ENCODE measurements at regions not wholly inside any gene's neighbourhood (a gene's known extent, or its start where the extent isn't known, plus 50 kb on each side); places are given as distances from the start of the nearest gene placed in this dataset.
"Not testable (repeated sequence)": the region's sequence is repeated elsewhere in the genome, so short reads cannot be mapped to it uniquely, and the experiment has no call there.

DNA sequence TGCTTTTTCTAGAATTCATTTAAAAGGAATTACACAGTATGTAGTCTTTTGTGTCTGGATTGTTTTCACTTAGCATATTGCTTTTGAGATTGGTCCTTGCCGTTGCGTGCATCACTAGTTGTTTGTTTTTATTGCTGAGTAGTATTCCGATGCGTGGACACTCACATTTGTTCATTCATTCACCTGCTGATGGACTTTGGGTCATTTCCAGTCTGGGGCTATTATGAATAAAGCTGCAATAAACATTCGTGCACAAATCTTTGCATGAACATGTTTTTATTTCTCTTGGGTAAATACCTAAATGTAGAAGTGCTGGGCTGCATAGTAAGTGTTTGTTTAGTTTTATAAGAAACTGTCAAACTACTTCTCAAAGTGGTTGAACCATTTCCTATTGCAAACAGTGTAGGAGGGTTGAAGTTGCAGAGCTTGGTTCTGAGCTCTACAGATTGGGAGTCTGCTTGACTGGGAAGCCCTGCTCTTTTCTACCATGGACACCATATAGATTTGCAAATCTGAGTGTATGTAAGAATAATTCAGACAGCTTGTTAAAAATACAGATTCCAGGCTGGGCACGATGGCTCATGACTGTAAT lies 404.7 kb upstream of the PROX1 start:
- intact Hi-C loops (cut with micrococcal nuclease): no loop called here

DNA sequence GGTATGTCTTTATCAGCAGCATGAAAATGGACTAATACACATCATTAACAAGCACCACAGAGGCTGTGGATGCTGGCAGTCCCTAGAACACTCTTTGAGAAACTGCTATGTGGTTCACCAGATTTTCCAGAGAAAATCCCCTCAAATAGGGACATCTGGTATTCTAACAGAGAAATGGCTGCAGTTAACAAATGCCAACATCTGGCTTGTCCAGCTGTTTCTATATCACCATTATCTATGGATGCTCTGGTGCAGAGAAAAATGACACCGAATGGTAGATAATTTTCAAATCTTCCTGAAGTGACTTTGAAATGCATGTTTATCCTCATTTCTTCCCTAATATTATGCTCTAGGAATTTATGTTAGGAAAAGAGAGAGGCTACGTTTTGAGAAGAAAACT lies 403.5 kb upstream of the PROX1 start:
- intact Hi-C loops (cut with micrococcal nuclease): no loop called here

DNA sequence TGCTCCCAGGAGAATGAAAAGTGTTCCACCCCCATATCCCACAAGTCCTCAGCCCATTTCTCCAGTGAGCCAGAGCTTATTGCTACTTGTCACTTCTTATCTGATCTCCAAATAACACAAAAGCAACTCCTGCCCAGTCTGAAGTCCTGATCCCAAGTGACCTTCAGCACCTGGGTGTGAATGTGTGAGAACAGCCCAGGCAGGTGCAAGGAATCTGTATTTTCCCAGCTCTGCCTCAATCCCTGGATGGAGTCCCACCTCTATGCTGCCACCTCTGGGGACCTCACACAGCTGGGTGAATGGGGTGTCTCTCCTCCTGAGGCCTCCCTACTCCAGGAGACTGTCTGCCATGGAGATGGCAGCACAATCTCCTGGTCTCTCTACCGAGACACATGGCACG lies 402.4 kb upstream of the PROX1 start:
- intact Hi-C loops (cut with micrococcal nuclease): no loop called here

DNA sequence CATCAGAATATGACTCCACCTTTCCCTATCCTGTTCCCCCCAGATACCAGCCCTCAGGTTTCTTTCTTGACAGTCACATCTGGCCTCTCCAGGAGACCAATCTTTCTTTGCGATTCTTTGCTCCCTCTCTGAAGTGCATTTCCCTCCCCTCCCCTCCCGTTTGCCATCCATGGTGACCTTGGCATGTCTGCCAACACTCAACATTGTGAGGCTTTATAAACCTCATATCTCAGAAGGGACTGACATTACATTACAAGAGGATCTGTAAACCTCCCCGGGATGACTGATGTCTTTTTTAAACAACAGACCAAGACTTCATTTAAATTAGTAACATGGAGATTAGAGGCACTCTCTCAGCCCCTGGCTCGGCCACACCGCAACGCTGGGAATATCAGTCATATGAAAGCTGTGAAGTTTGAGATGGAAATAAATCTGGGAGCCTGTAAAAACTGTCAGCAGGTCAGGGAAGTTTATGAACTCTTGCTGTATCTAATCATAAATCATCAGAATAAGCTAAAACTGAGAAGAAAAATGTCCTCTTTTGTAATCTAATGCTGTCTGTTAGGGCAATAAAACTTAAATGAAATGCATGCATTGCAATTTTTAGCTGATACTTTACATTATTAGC lies 401.7 kb upstream of the PROX1 start:
- intact Hi-C loops (cut with micrococcal nuclease): no loop called here

DNA sequence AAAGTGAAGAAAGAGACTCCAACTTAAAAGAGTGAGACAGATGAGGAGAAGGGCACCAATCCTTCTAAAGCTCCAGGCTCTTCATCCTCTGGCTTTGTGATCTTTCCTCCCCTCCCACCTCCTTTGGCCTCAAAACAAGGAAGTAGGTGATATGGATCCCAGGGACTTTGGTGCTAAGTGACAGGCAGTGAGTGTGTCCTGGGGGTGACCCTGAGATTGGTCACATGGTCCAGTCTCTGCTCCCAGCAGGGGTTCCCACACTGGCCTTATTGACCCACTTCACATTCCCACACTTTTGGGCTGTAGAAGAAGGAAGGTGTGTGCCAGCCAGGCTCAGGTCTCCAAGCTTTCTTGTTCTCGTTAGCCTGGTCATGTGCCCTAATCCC lies 401.2 kb upstream of the PROX1 start:
- intact Hi-C loops (cut with micrococcal nuclease): no loop called here

DNA sequence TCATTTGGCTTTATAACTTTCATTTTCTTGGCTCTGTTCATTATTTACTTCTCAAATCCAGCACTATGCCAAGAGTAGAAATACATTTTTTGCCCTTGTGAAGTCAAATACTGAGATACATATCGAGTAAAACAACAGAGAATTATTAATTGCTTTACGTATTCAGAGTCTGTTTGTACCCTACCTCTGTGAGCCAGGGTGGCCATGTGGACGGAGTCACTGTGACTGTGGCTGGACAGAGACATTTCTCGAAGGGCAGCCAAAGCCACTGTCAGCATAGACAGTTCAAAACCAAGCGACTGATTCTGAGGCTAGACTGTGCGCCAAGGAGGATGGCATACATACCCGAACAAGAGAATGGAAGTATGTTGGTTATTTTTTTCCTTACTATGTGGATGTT lies 391.0 kb upstream of the PROX1 start:
- intact Hi-C loops (cut with micrococcal nuclease): no loop called here

DNA sequence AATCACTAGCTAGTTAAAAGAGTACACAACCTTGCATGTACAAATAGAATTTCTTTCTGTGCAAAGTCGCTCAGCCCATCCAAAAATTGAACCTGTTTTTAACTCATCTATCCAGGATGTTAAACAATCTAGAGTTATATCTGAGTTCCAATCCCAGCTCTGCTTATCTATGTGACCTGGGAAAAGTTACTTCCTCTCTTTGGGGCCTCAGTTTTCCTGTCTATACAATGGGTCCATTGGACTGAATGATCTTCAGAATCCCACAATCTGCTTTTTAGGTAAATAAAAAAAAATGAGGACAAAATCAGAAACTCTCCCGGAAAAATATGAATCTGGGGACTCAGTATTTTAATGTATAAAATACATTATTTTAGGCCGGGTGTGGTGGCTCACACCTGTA lies 389.5 kb upstream of the PROX1 start:
- intact Hi-C loops (cut with micrococcal nuclease): no loop called here

DNA sequence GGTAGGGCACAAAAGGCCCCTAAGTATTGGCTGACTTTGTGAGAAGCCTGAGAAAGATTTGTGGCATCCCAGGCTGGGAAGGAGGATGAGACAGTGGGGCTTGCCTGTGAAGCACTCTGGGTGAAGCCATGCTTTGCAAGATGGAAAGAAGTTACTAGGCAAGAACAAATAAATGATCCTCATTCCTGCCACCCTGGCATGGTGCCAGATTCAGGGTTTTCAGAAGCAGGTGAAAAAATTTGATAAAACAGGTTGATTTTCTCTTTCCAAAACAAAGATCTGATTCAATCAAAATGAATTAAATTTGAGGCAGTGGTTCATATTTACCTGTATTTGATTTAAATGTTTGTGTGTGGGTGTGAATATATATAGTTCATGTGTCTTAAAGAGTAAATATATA lies 386.9 kb upstream of the PROX1 start:
- intact Hi-C loops (cut with micrococcal nuclease): no loop called here

DNA sequence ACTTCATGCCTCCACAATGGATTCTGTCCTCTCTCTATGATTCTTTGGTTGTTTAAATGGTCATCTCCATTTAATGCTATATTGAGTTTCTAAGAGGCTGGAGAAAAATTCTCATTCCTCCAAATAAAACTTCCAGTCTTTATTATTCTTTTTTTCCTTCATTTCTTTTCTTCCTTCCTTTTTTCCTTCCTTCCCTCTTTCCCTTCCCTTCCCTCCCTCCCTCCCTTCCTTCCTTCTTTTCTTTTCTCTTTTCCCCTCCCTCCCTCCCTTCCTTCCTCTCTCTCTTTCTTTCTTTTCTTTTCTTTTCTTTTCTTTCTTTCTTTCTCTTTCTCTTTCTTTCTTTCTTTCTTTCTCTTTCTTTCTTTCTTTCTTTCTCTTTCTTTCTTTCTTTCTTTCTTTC lies 386.1 kb upstream of the PROX1 start:
- intact Hi-C loops (cut with micrococcal nuclease): not testable (repeated sequence)

DNA sequence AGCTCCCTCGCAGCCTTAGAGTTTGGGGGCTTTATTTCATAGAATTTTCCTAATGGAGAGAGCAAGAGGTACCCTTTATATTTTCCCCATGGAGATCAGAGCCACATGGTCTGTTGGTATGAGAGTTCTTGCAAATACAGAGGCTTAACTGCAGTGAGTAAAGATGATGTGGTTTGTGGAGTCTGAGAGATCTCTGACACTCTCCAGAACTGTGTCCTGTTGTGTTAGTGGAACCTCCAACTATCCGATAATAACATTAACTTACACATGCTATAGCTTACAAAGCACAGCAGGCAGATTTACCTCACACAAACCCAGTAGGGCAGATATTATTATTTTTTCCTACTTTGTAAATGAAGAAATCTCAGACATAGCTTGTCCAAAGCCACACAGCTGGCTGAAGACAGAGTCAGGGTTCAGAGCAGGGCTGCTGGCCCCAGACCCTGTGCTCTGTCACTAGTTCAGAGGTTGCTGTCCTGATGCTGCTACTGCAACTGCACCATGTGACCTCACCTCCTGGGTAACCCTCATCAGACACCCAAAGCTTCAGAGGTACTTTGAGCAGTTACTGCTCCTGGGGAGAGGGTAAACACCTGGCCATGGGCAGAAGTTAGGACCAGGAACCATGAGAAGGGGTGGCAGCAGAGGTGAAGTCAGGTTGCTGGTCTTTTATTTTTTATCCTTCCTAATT lies 384.8 kb upstream of the PROX1 start:
- intact Hi-C loops (cut with micrococcal nuclease): no loop called here

DNA sequence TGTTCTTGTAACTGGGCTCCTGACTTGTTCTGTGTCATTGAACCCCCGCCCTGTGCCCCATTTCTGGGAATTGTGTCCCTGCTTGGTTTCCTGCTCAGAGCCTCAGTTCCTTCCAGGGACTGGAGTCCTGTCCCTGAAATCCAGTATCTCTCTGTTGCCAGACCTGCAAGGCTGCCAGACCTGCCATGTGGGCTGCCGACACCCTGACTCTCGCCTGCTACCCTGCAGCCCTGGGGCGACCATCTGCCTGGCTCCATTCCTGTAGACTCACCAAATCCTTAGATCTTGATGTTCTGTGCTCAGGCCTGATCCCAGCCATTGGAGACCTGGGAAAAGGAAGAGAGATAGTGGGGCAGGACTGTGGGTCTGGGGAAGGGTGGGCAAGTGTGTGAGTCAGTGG lies 383.3 kb upstream of the PROX1 start:
- intact Hi-C loops (cut with micrococcal nuclease): no loop called here

DNA sequence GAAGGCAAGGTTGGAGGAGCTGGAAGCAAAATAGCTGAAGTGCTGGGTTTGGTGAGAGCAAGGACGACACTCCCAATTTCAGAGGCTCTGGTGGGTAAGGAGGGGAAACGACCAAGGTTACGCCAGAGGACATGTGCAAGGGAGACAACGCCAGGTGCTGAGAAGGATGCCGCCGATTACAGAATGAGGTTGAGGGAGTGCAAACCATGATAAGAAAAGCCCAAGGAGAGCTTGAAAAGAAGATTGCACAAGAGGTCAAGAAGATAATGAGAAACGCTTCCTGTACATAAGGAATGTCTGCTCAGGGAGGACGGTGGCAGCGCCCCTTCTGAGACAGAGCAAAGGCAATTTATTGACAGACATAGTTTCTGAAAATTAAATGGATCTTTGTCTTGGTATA lies 382.0 kb upstream of the PROX1 start:
- intact Hi-C loops (cut with micrococcal nuclease): no loop called here

DNA sequence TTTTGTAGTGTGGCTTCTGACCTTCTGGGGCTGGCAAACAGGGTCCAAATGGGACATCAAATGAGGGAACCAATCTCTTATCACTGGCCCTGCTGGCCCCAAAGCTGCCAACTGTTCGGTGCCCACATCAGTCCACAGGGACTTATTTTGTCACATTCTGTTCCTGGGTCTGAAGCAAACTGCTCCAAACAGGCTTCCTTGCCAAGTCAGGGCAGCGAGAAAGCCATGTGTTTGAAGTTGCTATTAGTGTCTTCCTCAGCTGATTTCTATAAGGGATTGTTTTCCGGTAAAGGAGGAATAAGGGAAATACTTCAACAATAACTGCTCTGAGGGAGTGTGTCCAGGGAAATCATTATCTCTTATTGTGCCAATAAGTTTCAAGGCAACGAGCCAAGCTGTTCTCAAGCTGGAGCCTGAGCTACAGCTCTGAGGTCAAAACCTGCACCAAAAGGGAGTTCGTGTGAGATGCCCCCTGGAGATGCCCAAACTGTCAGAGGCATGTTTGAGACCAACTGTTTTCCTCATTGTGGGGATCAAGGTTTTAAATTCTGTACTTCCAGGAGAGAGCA lies 381.4 kb upstream of the PROX1 start:
- intact Hi-C loops (cut with micrococcal nuclease): no loop called here

DNA sequence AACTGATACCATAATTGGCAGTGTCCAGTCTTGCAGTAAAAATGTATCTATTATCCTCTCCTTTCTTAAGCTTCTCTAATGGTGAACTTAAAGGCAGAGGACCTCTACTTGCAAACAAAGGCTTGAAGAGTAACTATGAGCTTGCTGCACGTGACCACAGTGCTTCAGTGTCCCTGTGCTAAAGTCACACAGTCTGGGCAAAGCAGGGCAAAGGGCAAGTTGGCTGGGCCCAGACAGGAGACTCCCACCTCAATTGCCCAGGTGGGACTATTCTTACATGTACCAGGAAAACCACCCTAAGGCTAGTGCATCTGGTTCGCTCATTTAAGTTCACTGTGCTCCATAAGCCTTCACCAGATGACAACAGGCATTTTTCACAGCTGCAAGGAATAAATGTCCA lies 374.2 kb upstream of the PROX1 start:
- intact Hi-C loops (cut with micrococcal nuclease): no loop called here

DNA sequence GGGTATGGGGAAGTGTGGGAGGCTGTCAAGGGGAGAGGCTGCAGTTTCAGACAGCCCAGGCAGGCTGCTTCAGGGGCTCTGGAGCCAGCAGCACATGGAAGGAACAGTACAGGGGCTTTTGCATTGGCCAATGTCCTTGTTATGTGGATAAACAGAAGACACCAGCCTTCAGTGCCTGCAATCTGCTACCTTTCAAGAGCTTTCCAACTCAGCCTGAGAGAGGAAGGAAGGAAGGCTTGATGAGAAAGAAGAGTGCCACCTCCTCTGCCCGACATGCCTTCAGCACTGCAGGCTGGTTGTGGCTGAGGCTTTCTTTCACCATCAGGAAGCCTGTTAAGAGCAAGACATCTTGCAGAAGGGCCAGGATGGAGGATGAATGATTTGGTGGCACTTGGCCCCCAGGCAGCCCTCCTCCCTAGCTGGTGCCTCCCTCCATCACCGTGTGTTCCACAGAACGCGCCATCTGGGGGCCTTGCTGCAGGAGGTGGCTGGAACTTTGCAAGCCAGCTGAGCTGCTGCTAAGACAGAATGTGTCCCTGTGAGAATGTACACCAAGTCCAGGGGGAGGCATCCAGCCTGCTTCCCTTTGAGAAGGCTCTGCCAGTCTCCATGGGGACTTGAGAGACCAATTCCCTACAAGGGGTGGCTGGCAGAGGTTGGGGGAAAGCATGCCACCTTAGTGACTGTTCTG lies 372.4 kb upstream of the PROX1 start:
- intact Hi-C loops (cut with micrococcal nuclease): no loop called here

DNA sequence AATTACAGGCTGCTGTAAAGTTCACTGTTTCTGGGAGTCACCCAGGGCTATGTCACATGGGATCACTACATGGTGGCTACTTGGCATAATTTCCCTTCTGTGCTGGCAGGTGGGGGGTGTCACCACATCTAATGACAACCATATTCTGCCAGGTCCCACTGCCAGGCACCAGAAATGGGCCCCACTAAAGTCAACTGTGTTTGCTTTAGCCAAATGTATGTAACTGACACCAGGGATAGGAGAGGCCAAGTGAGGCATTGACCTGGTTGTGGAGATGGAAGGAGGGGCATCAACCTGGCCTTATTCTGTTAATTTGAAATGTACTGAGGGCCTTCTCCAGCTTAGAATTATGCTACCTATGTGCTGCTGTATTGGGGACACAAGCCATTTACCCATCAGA lies 370.6 kb upstream of the PROX1 start:
- intact Hi-C loops (cut with micrococcal nuclease): no loop called here

DNA sequence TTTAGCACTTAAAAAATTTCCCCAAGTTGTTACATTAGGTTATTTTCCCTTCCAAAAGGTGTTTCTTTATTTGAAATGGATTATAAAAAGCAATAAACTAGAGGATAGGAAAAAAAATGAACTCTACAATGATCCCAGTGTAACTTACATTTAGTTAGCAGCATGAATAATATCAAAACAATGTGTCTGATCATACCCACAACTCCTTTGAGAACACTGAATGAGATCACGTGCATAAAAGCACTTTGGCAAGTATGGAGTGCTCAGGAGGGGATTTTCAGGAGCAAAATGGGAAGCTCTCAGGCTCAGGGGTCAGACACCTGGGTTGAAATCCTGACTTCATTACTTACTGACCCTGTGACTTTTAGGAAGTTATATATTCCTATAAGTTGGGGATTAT lies 369.7 kb upstream of the PROX1 start:
- intact Hi-C loops (cut with micrococcal nuclease): no loop called here

DNA sequence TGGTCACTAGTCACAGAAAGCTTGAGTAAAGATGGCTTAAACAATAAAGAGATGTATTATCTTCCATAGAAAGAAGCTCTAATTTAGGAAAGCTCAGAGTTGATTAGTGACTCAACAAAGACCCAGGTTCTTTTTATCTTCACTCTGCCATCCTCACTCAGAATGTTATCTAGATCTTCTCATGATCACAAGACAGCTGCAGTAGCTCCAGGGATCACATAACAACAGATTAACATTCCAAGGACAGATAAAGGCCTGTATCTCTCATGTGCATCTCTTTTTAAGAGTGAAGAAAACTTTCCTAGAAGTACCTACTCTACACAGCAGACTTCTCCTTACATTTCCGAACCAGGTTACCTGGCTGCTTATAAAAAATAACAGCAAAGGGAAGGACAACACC lies 368.7 kb upstream of the PROX1 start:
- intact Hi-C loops (cut with micrococcal nuclease): no loop called here

DNA sequence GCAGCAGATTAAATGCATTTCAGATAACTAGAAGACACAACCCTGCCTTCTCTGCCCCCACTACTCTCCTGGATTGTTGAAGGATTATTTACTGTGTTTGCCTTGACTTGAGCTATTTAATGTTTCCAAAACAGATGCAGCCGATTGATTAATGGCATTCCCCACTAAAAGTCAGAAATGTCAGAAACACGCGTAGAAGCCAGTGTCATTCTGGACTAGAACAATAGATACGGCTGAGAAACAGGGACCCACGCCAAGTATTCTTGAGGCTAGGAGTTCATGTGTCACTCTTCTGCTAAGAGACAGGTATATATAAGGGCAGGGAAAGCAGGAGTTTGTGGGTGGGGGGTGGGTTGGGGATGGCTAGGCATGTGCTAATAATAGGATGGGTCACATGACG lies 366.7 kb upstream of the PROX1 start:
- intact Hi-C loops (cut with micrococcal nuclease): no loop called here

DNA sequence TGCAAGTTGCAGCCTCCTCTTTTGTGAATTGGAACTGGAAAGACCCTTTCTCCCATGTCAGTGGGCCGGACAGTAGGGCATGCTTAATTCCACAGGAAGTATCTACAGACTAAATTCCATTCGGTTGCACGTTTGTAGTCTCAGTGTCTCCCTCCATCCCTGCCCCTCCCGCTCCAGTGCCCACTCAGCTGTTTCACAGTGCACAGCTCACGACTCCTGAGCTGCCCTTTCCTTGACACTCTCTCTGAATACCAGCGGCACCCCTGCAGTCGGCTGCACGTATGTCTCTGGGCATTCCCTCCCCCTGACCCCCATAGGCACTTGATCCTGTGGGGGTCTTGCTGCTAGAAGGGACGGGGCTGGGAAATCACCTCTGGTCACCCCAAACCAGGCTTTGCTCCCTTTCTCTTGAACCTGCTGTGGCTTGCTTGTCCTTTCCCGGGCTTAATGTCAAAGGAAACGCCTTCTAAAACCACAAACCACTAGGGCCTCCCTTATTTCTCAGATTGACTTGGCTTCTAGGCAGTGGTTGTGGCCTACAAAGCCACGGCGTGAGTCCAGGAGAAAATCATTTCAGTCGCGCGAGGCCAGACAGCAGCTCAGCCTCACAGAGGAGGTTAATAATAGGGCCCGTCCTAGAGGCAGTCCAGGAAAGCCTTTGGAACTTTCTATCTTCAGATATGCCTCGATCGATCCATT lies 365.3 kb upstream of the PROX1 start:
- intact Hi-C loops (cut with micrococcal nuclease): no loop called here

DNA sequence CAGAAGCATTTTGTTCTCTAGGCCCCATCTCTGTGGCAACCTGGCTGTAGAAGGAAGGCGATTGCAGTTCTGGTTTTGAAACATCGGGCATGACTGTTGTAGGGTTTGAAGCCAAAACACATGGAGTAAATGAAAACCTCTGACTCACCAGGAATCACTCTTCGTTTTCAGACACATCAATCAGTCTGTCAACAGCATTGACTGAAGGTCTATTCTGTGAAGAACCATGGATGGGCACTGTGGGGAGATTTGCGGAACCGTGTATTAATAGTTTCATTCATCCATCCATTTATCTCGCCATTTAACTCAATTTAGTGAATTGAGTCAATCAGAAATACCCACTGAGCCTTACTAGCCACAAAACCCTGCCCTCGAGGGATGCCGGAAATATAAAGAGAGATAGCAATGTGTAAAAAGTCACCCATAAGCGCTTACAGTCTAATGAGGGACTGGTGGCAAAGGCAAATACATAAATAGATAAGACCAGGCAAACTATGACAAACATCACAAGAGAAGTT lies 364.6 kb upstream of the PROX1 start:
- intact Hi-C loops (cut with micrococcal nuclease): no loop called here

All from T-helper 1 cell treated with Interleukin-12 subunit alpha and Interleukin-12 subunit beta and Interleukin-4 antibody, amounts not matched to agents 30 ng/mL and 1 ng/mL, for 36 hours (primary cell).